AG04449 (cell line): ENCODE measurements at regions not wholly inside any gene's neighbourhood (a gene's known extent, or its start where the extent isn't known, plus 50 kb on each side); places are given as distances from the start of the nearest gene placed in this dataset.

Source experiments
- CTCF ChIA-PET: fragments of 350-600 bp; formaldehyde crosslinking; extraction: SDS; loops from one replicate; lab custom pipeline; 2021; ENCODE audit warnings: antibody characterized with exemption; lab: Yijun Ruan, JAX
- POLR2A ChIA-PET: fragments of 400-600, 350-600 bp; formaldehyde crosslinking; extraction: SDS; loops from one replicate; lab custom pipeline; 2020; ENCODE audit warnings: antibody characterized with exemption, inconsistent platforms; lab: Yijun Ruan, JAX
- DNase-seq: peaks from one replicate; pipeline ENCODE4 v3.0.0-alpha.2; 2010; ENCODE audit warnings: low read depth, low spot score
- H3K4me3 ChIP-seq: 2 replicates; pipeline ENCODE4 v1.5.1; 2011; ENCODE audit warnings: low read depth, mild to moderate bottlenecking, control low read depth, low read length
- CTCF ChIP-seq: IDR thresholded peaks from one replicate; pipeline ENCODE4 v1.5.1; 2011; ENCODE audit warnings: mild to moderate bottlenecking, moderate library complexity, low read length, control low read depth, inconsistent platforms; ENCODE audit not compliant: insufficient read depth; ENCODE audit errors: missing control alignments

GRCh38 chr6:16819752-16820151 is 58.5 kb upstream of the ATXN1 start:
- DNase-seq: no peak
- peak; percentile 37 for TF ChIP-seq CTCF
- POLR2A ChIA-PET: no interaction called here
- H3K4me3 ChIP-seq: no peak overlapping the region
- CTCF ChIA-PET: interaction anchor here (0.7 to 3.4 kb wide), 12 partner anchors 9 to 534 kb away, joined by 3 to 15 read pairs (median 5); no protein-coding TSS in a partner anchor

- CTCF ChIA-PET: interaction anchor here (1.0 to 3.4 kb wide), 11 partner anchors 10 to 534 kb away, joined by 3 to 15 read pairs (median 5); no protein-coding TSS in a partner anchor
- H3K4me3 ChIP-seq: no peak overlapping the region
- TF ChIP-seq CTCF: no peak
- POLR2A ChIA-PET: no interaction called here
- DNase-seq: no peak
Observed at GRCh38 chr6:16818992-16819626, 57.8 kb upstream of the ATXN1 start.

GRCh38 chr6:16817594-16817993 is 56.3 kb upstream of the ATXN1 start:
- no peak for TF ChIP-seq CTCF
- ChIA-PET CTCF (interaction anchor here (0.8 to 3.4 kb wide), 7 partner anchors 9 to 269 kb away, joined by 3 to 15 read pairs (median 4); no protein-coding TSS in a partner anchor), POLR2A (interaction anchor here (0.9 kb wide), 1 partner anchor 294 kb away, joined by 4 read pairs; no protein-coding TSS in a partner anchor)
- no peak overlapping the region for H3K4me3 ChIP-seq
- DNase-seq: no peak

- no peak overlapping the region for H3K4me3 ChIP-seq
- no peak for TF ChIP-seq CTCF
- CTCF ChIA-PET: interaction anchor here (1.0 to 3.4 kb wide), 6 partner anchors 10 to 270 kb away, joined by 3 to 15 read pairs (median 4); no protein-coding TSS in a partner anchor
- DNase-seq: no peak
- POLR2A ChIA-PET: interaction anchor here (0.9 kb wide), 1 partner anchor 293 kb away, joined by 4 read pairs; no protein-coding TSS in a partner anchor
Observed at GRCh38 chr6:16816891-16817290, 55.6 kb upstream of the ATXN1 start.

GRCh38 chr6:16812993-16813392 is 51.7 kb upstream of the ATXN1 start:
- ChIA-PET CTCF (interaction anchor here (0.6 to 0.8 kb wide), 2 partner anchors 273 to 337 kb away, joined by 3 to 4 read pairs; no protein-coding TSS in a partner anchor), POLR2A (no interaction called here)
- no peak for DNase-seq
- no peak overlapping the region for H3K4me3 ChIP-seq
- TF ChIP-seq CTCF: no peak

GRCh38 chr6:16811277-16811979 is 50.2 kb upstream of the ATXN1 start:
- ChIA-PET POLR2A (no interaction called here), CTCF (no interaction called here)
- TF ChIP-seq CTCF: no peak
- no peak overlapping the region for H3K4me3 ChIP-seq
- DNase-seq: no peak
